ENCODE measurements at regions not wholly inside any gene's neighbourhood (a gene's known extent, or its start where the extent isn't known, plus 50 kb on each side); places are given as distances from the start of the nearest gene placed in this dataset.

GRCh38 chr1:187451238-187451637 is 622.5 kb downstream of the PLA2G4A start:
- ATAC-seq (no peak), DNase-seq (no peak)
- WGBS (ENCODE audit: insufficient coverage, low coverage, low lambda C conversion rate, missing lambda C conversion rate): 80% methylated on average over 4 of the region's 5 CpGs
- no peaks in the 10 kb centered on the region for H3K27me3 ChIP-seq
- TF ChIP-seq POLR2A (IDR thresholded peaks at IDR 0.05) (no peak), CTCF (IDR thresholded peaks at IDR 0.05) (no peak)
- no peaks in the 10 kb centered on the region for H3K9me3 ChIP-seq
- H3K4me3 ChIP-seq: no peak overlapping the region
- H3K36me3 ChIP-seq: no peaks in the 10 kb centered on the region
- H3K27ac ChIP-seq: no peak overlapping the region
- no peaks in the 10 kb centered on the region for H3K4me1 ChIP-seq
- intact Hi-C loops (cut with DNase I): no loop called here

GRCh38 chr1:187454010-187454409 is 625.3 kb downstream of the PLA2G4A start:
- H3K4me3 ChIP-seq: no peak overlapping the region
- no peak overlapping the region for H3K27ac ChIP-seq
- H3K9me3 ChIP-seq: no peaks in the 10 kb centered on the region
- ATAC-seq (no peak), DNase-seq (no peak)
- 56% methylated on average over 3 of the region's 3 CpGs for WGBS (ENCODE audit: insufficient coverage, low coverage, low lambda C conversion rate, missing lambda C conversion rate)
- no peak for TF ChIP-seq CTCF (IDR thresholded peaks at IDR 0.05)
- TF ChIP-seq POLR2A (IDR thresholded peaks at IDR 0.05): no peak
- no peaks in the 10 kb centered on the region for H3K4me1 ChIP-seq
- no peaks in the 10 kb centered on the region for H3K27me3 ChIP-seq
- H3K36me3 ChIP-seq: no peaks in the 10 kb centered on the region
- intact Hi-C loops (cut with DNase I): no loop called here

GRCh38 chr1:187456446-187456845 is 627.7 kb downstream of the PLA2G4A start:
- no peaks in the 10 kb centered on the region for H3K36me3 ChIP-seq
- ATAC-seq: no peak
- WGBS (ENCODE audit: insufficient coverage, low coverage, low lambda C conversion rate, missing lambda C conversion rate): 57% methylated on average over 5 of the region's 5 CpGs
- no peaks in the 10 kb centered on the region for H3K9me3 ChIP-seq
- no peak for TF ChIP-seq CTCF (IDR thresholded peaks at IDR 0.05)
- no peak overlapping the region for H3K4me3 ChIP-seq
- intact Hi-C loops (cut with DNase I): no loop called here
- H3K4me1 ChIP-seq: no peaks in the 10 kb centered on the region
- no peaks in the 10 kb centered on the region for H3K27me3 ChIP-seq
- DNase-seq: no peak
- H3K27ac ChIP-seq: no peak overlapping the region

GRCh38 chr1:187460093-187460492 is 631.3 kb downstream of the PLA2G4A start:
- DNase-seq (no peak), ATAC-seq (no peak)
- Histone ChIP-seq H3K27ac (no peak overlapping the region), H3K4me3 (no peak overlapping the region), H3K9me3 (no peaks in the 10 kb centered on the region), H3K36me3 (no peaks in the 10 kb centered on the region), H3K4me1 (no peaks in the 10 kb centered on the region), H3K27me3 (no peaks in the 10 kb centered on the region)
- 36% methylated on average over 3 of the region's 3 CpGs for WGBS (ENCODE audit: insufficient coverage, low coverage, low lambda C conversion rate, missing lambda C conversion rate)
- TF ChIP-seq POLR2A (IDR thresholded peaks at IDR 0.05) (no peak), CTCF (IDR thresholded peaks at IDR 0.05) (no peak)
- intact Hi-C loops (cut with DNase I): no loop called here

GRCh38 chr1:187464320-187464719 is 635.6 kb downstream of the PLA2G4A start:
- TF ChIP-seq POLR2A (IDR thresholded peaks at IDR 0.05): no peak
- Histone ChIP-seq H3K4me1 (no peaks in the 10 kb centered on the region), H3K27me3 (no peaks in the 10 kb centered on the region), H3K27ac (no peak overlapping the region), H3K9me3 (no peaks in the 10 kb centered on the region), H3K4me3 (no peak overlapping the region), H3K36me3 (no peaks in the 10 kb centered on the region)
- DNase-seq (no peak), ATAC-seq (no peak)
- WGBS (ENCODE audit: insufficient coverage, low coverage, low lambda C conversion rate, missing lambda C conversion rate): 20% methylated on average over 1 of the region's 1 CpG
- intact Hi-C loops (cut with DNase I): no loop called here

All from right lobe of liver (tissue), 6 donors.